Keratinocyte (primary cell): ENCODE measurements at regions not wholly inside any gene's neighbourhood (a gene's known extent, or its start where the extent isn't known, plus 50 kb on each side); places are given as distances from the start of the nearest gene placed in this dataset.

Experiments used
- DNase-seq: peaks from one replicate; pipeline ENCODE4 v3.0.0-alpha.2; 2011; ENCODE audit warnings: low read depth, missing footprints, low spot score
- FAIRE-seq: peaks from 2 replicates; lab custom pipeline; 2011; peaks lifted over from hg19 to GRCh38; lab: Jason Lieb, UNC
- H2AFZ ChIP-seq: 2 replicates; pipeline ENCODE4 v1.6.0; 2012; ENCODE audit warnings: low read length, control low read depth, inconsistent platforms; ENCODE audit not compliant: control insufficient read depth
- H3K27ac ChIP-seq: 2 replicates; pipeline ENCODE4 v1.5.1; 2011; ENCODE audit warnings: low read length; ENCODE audit not compliant: control insufficient read depth, insufficient read depth
- H3K27me3 ChIP-seq: 3 replicates; pipeline ENCODE4 v1.6.0; 2011; ENCODE audit warnings: low read length; ENCODE audit not compliant: control insufficient read depth, insufficient read depth; ENCODE audit errors: extremely low read depth
- H3K36me3 ChIP-seq, 2 experiments: 2 replicates in 1 of 2; 3 replicates in 1 of 2; pipeline ENCODE4 v1.5.1; 2011; ENCODE audit warnings: low read length in 2 of 2, mild to moderate bottlenecking in 1 of 2; ENCODE audit not compliant: control insufficient read depth in 2 of 2, insufficient read depth in 2 of 2; ENCODE audit errors: extremely low read depth in 1 of 2
- H3K4me1 ChIP-seq: 3 replicates; pipeline ENCODE4 v1.5.1; 2011; ENCODE audit warnings: low read length; ENCODE audit not compliant: control insufficient read depth, insufficient read depth; ENCODE audit errors: extremely low read depth
- H3K4me2 ChIP-seq: 3 replicates; pipeline ENCODE4 v1.6.0; 2011; ENCODE audit warnings: low read depth, low read length; ENCODE audit not compliant: control insufficient read depth, insufficient read depth; ENCODE audit errors: extremely low read depth
- H3K4me3 ChIP-seq, 3 experiments: fragments of 200-600 bp in 1 of 3; sonication (generic) in 1 of 3; 2 replicates in 2 of 3; 3 replicates in 1 of 3; pipeline ENCODE4 v1.5.1; 2011 to 2016; ENCODE audit warnings: low read length in 3 of 3, mild to moderate bottlenecking in 3 of 3, control low read depth in 2 of 3, inconsistent platforms in 1 of 3, low read depth in 1 of 3, mixed read lengths in 1 of 3, mixed run types in 1 of 3, moderate library complexity in 1 of 3; ENCODE audit not compliant: control insufficient read depth in 2 of 3, insufficient read depth in 2 of 3; ENCODE audit errors: extremely low read depth in 1 of 3
- H3K79me2 ChIP-seq: 2 replicates; pipeline ENCODE4 v1.6.0; 2012; ENCODE audit warnings: low read length; ENCODE audit not compliant: control insufficient read depth, insufficient read depth
- H3K9ac ChIP-seq: 3 replicates; pipeline ENCODE4 v1.6.0; 2011; ENCODE audit warnings: low read length; ENCODE audit not compliant: control insufficient read depth, insufficient read depth; ENCODE audit errors: extremely low read depth
- H3K9me1 ChIP-seq: 3 replicates; pipeline ENCODE4 v1.6.0; 2011; ENCODE audit warnings: low read length; ENCODE audit not compliant: control insufficient read depth, insufficient read depth; ENCODE audit errors: extremely low read depth
- H3K9me3 ChIP-seq: 2 replicates; pipeline ENCODE4 v1.5.1; 2012; ENCODE audit warnings: low read depth, low read length; ENCODE audit not compliant: control insufficient read depth
- H4K20me1 ChIP-seq: 3 replicates; pipeline ENCODE4 v1.6.0; 2011; ENCODE audit warnings: low read length; ENCODE audit not compliant: control insufficient read depth, insufficient read depth; ENCODE audit errors: extremely low read depth
- CTCF ChIP-seq, 3 experiments: IDR thresholded peaks in 1 of 3; conservative IDR thresholded peaks in 1 of 3; optimal IDR thresholded peaks in 1 of 3; 2 replicates in 2 of 3; 3 replicates in 1 of 3; pipeline versions ENCODE3 to v1.5.1; 2011; ENCODE audit warnings: low read length in 3 of 3, mild to moderate bottlenecking in 3 of 3, moderate library complexity in 2 of 3, control low read depth in 1 of 3, inconsistent platforms in 1 of 3; ENCODE audit not compliant: insufficient read depth in 2 of 3; ENCODE audit errors: extremely low read depth in 1 of 3
- EZH2 ChIP-seq: IDR thresholded peaks from one replicate; pipeline ENCODE4 v1.6.1; 2012; ENCODE audit warnings: inconsistent platforms, mild to moderate bottlenecking, low read length, moderate library complexity
- dilution Hi-C: fragments of 300-500 bp; cut with MboI; formaldehyde crosslinking; loops from one replicate; pipeline ENCODE4 v1.7.0; 2020; ENCODE audit warnings: low sequenced_read_pairs; ENCODE audit not compliant: extremely low pct_ligation_motif_present

GRCh38 chr14:81662066-81662465 lies 128.4 kb upstream of the SEL1L start:
- H3K9me3 ChIP-seq = no peaks in the 10 kb centered on the region
- no peaks in the 10 kb centered on the region for H3K36me3 ChIP-seq
- DNase-seq (no peak), FAIRE-seq (no peak)
- no peaks in the 10 kb centered on the region for H3K9me1 ChIP-seq
- H3K79me2 ChIP-seq = no peaks in the 10 kb centered on the region
- H3K4me2 ChIP-seq = no peak overlapping the region
- no peak overlapping the region for H3K9ac ChIP-seq
- H3K4me3 ChIP-seq = no peak overlapping the region
- no peaks in the 10 kb centered on the region for H3K27me3 ChIP-seq
- no peak overlapping the region for H2AFZ ChIP-seq
- dilution Hi-C loops = no loop called here
- no peaks in the 10 kb centered on the region for H3K4me1 ChIP-seq
- TF ChIP-seq EZH2 (no peak), CTCF (optimal IDR thresholded peaks at IDR 0.05 in 1 of 3, IDR thresholded peaks at IDR 0.05 in 1 of 3, conservative IDR thresholded peaks at IDR 0.05 in 1 of 3; ENCODE audit: extremely low read depth in 1 of 3, insufficient read depth in 2 of 3, low read length in 3 of 3) (no peak)
- no peaks in the 10 kb centered on the region for H4K20me1 ChIP-seq
- H3K27ac ChIP-seq = no peak overlapping the region

GRCh38 chr14:81662570-81663197 lies 129.0 kb upstream of the SEL1L start:
- Histone ChIP-seq H3K4me2 (no peak overlapping the region), H3K79me2 (no peaks in the 10 kb centered on the region), H3K9me3 (no peaks in the 10 kb centered on the region), H3K4me3 (no peak overlapping the region), H3K9me1 (no peaks in the 10 kb centered on the region), H4K20me1 (no peaks in the 10 kb centered on the region), H3K4me1 (no peaks in the 10 kb centered on the region), H3K27ac (no peak overlapping the region), H2AFZ (no peak overlapping the region), H3K27me3 (no peaks in the 10 kb centered on the region), H3K9ac (no peak overlapping the region), H3K36me3 (no peaks in the 10 kb centered on the region)
- dilution Hi-C loops = no loop called here
- FAIRE-seq (no peak), DNase-seq (no peak)
- no peak for TF ChIP-seq EZH2
- TF ChIP-seq CTCF (optimal IDR thresholded peaks at IDR 0.05 in 1 of 3, IDR thresholded peaks at IDR 0.05 in 1 of 3, conservative IDR thresholded peaks at IDR 0.05 in 1 of 3; ENCODE audit: extremely low read depth in 1 of 3, insufficient read depth in 2 of 3, low read length in 3 of 3) = no peak
